HepG2 (cell line): ENCODE measurements at regions not wholly inside any gene's neighbourhood (a gene's known extent, or its start where the extent isn't known, plus 50 kb on each side); places are given as distances from the start of the nearest gene placed in this dataset.

Experiments used
- ATAC-seq: fragments of 200-7000 bp; cut with Tn5 transposase; 3 replicates; pipeline ENCODE4 v1.9.1; 2020; ENCODE audit warnings: mild to moderate bottlenecking, moderate library complexity
- BruUV-seq: library from RNA; stranded (reverse); fragments of 400-500 nt; replicated peaks from 2 replicates; lab custom pipeline; 2021; lab: Mats Ljungman, UMichigan
- CTCF ChIA-PET: fragments of 300-600 bp; formaldehyde crosslinking; extraction: SDS; loops from one replicate; lab custom pipeline; 2021; ENCODE audit warnings: low total read pairs, inconsistent platforms, low intra/inter-chr PET ratio; lab: Yijun Ruan, JAX
- POLR2A ChIA-PET: fragments of 350-600 bp; sonication (Branson Sonifier 250); formaldehyde crosslinking; loops from one replicate; lab custom pipeline; 2020; ENCODE audit warnings: antibody characterized with exemption, inconsistent platforms; lab: Yijun Ruan, JAX
- DNase-seq: peaks from one replicate; pipeline ENCODE4 v3.0.0-alpha.2; 2015; ENCODE audit warnings: low spot score
- FAIRE-seq: peaks from 3 replicates; lab custom pipeline; 2011; peaks lifted over from hg19 to GRCh38; lab: Jason Lieb, UNC
- H2AFZ ChIP-seq: one replicate; pipeline ENCODE4 v1.6.1; 2011; ENCODE audit warnings: low read length, inconsistent platforms
- H3K27ac ChIP-seq: fragments of 300-600 bp; 3 replicates; pipeline ENCODE4 v1.8.0; 2011; ENCODE audit warnings: mixed run types, mild to moderate bottlenecking, mixed read lengths, low read length, inconsistent platforms; ENCODE audit not compliant: insufficient read depth; ENCODE audit errors: extremely low read length
- H3K27me3 ChIP-seq, 2 experiments: fragments of 200-600 bp in 1 of 2; 2 replicates in 1 of 2; 3 replicates in 1 of 2; pipeline versions ENCODE4 v1.6.0 to v1.8.0; 2011; ENCODE audit warnings: low read length in 2 of 2, mild to moderate bottlenecking in 2 of 2, moderate library complexity in 2 of 2, inconsistent platforms in 1 of 2; ENCODE audit not compliant: insufficient read depth in 2 of 2, control insufficient read depth in 1 of 2
- H3K36me3 ChIP-seq, 2 experiments: fragments of 200-600 bp in 1 of 2; replicated peaks in 1 of 2; 2 replicates in 1 of 2; 3 replicates in 1 of 2; pipeline versions ENCODE4 v1.5.1 to v1.8.0; 2011; ENCODE audit warnings: low read length in 2 of 2, inconsistent platforms in 1 of 2; ENCODE audit not compliant: insufficient read depth in 2 of 2, control insufficient read depth in 1 of 2
- H3K4me1 ChIP-seq: 2 replicates; pipeline ENCODE4 v1.5.1; 2012; ENCODE audit warnings: low read length, inconsistent platforms; ENCODE audit not compliant: insufficient read depth
- H3K4me2 ChIP-seq: 2 replicates; pipeline ENCODE4 v1.6.0; 2011; ENCODE audit warnings: low read depth, low read length, inconsistent platforms
- H3K4me3 ChIP-seq, 3 experiments: fragments of 200-600 bp in 1 of 3; sonication (generic), shearing (Covaris generic) in 1 of 3; replicated peaks in 1 of 3; 2 replicates each; pipeline ENCODE4 v1.5.1; 2011 to 2016; ENCODE audit warnings: low read length in 3 of 3, inconsistent platforms in 2 of 3, low read depth in 2 of 3, mild to moderate bottlenecking in 2 of 3, control low read depth in 1 of 3, mixed read lengths in 1 of 3; ENCODE audit not compliant: insufficient read depth in 1 of 3
- H3K79me2 ChIP-seq: one replicate; pipeline ENCODE4 v1.6.1; 2011; ENCODE audit warnings: low read length, inconsistent platforms; ENCODE audit not compliant: insufficient read depth
- H3K9ac ChIP-seq: 2 replicates; pipeline ENCODE4 v1.6.0; 2011; ENCODE audit warnings: mild to moderate bottlenecking, low read depth, low read length, inconsistent platforms; ENCODE audit not compliant: insufficient read depth
- H3K9me3 ChIP-seq: 2 replicates; pipeline ENCODE4 v1.5.1; 2012; ENCODE audit warnings: mild to moderate bottlenecking, low read length
- H4K20me1 ChIP-seq: 2 replicates; pipeline ENCODE4 v1.6.0; 2011; ENCODE audit warnings: inconsistent platforms, mild to moderate bottlenecking, low read length, moderate library complexity; ENCODE audit not compliant: insufficient read depth
- HNRNPL ChIP-seq: fragments of 200-400 bp; formaldehyde crosslinking; IDR thresholded peaks from 2 replicates; pipeline ENCODE4 v1.6.1; 2017; ENCODE audit warnings: mild to moderate bottlenecking, low read depth, low read length
- ONECUT2 ChIP-seq: sonication (generic); formaldehyde crosslinking; IDR thresholded peaks from 2 replicates; pipeline ENCODE4 v1.4.0; 2020; ENCODE audit warnings: missing genetic modification reagents
- PCBP1 ChIP-seq: fragments of 200-400 bp; formaldehyde crosslinking; IDR thresholded peaks from 2 replicates; pipeline ENCODE4 v1.6.1; 2017; ENCODE audit warnings: mild to moderate bottlenecking, low read depth, low read length, borderline replicate concordance
- SIN3B ChIP-seq: fragments of 150-350 bp; IDR thresholded peaks from 2 replicates; pipeline ENCODE4 v1.6.1; 2014; ENCODE audit warnings: low read length
- ZBTB7A ChIP-seq: sonication (generic); formaldehyde crosslinking; IDR thresholded peaks from 2 replicates; pipeline ENCODE4 v1.8.0; 2022; ENCODE audit warnings: mild to moderate bottlenecking, missing genetic modification reagents
- ZFP36L2 ChIP-seq: sonication (generic); formaldehyde crosslinking; IDR thresholded peaks from 2 replicates; pipeline ENCODE4 v1.4.0; 2020; ENCODE audit warnings: missing genetic modification reagents
- ZNF501 ChIP-seq: sonication (generic); formaldehyde crosslinking; IDR thresholded peaks from 2 replicates; pipeline ENCODE4 v1.5.1; 2020; ENCODE audit warnings: mild to moderate bottlenecking, moderate library complexity, missing genetic modification reagents
- ZNF572 ChIP-seq: sonication (generic); formaldehyde crosslinking; IDR thresholded peaks from 2 replicates; pipeline ENCODE4 v1.5.1; 2020; ENCODE audit warnings: mild to moderate bottlenecking, missing genetic modification reagents
- ZNF670 ChIP-seq: sonication (generic); formaldehyde crosslinking; IDR thresholded peaks from 2 replicates; pipeline ENCODE4 v1.8.0; 2022; ENCODE audit warnings: mild to moderate bottlenecking, missing genetic modification reagents, borderline replicate concordance
- whole genome bisulfite sequencing: methylation state at CpG from one replicate; pipeline ENCODE4 v1.1.6; 2017; ENCODE audit warnings: low lambda C conversion rate; 5-methylcytosine and 5-hydroxymethylcytosine counted together
- in situ Hi-C: cut with HindIII; loops from 2 replicates; pipeline ENCODE4 v1.10.0; 2017; ENCODE audit warnings: low pct_unique_long_range_greater_than_20kb; ENCODE audit not compliant: extremely low pct_ligation_motif_present
- intact Hi-C: fragments of 100-400 bp; cut with micrococcal nuclease; formaldehyde crosslinking; loops from one replicate; pipeline ENCODE4 v1.10.0; 2022; ENCODE audit not compliant: unreplicated experiment
- TF ChIP-seq, protein P1 (sequence below): sonication (generic); formaldehyde crosslinking; IDR thresholded peaks from 2 replicates; pipeline ENCODE4 v1.5.0; 2020; ENCODE audit warnings: mild to moderate bottlenecking, missing genetic modification reagents, borderline replicate concordance
- TF ChIP-seq, protein P2 (sequence below): sonication (generic); formaldehyde crosslinking; IDR thresholded peaks from 2 replicates; pipeline ENCODE4 v1.8.1; 2023; ENCODE audit warnings: missing genetic modification reagents, mild to moderate bottlenecking, borderline replicate concordance

DNA sequence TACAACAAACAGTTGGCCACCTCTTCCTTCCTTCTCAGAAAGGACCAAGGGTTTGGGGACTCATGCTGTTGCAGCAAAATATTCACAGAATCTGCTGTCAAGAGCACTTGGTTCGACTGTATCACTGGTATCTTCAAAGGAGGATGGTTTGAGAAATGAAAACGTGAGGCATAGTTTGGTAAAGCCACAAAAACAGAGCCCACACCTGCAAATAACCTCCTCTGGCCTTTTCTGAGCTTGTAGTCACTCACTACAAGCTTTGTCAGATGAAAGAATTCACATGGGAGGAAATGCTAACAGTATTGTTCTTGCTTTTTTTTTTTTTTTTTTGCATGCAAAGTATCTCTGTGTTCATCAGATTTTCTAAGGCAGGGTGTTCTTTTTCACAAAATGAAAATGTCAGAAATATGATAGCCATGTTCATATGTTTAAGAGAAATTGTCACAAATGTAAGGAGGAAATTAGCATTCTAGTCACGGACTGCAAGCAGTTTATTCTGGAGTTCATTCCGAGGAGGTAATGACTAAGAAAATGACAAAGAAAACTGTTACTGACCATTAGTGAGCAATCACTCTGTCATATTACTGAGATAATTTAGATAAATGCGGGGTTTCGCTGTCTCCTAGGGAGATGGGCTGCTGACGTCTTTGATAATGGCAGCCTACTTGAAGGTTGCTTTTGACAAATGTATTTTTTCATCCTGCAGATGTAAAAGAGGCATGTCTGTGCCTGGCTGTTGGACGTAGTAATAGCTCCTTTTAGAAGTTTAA, 117.8 kb upstream of the MYO3A start:
- CTCF ChIA-PET: no interaction called here
- Histone ChIP-seq H3K9ac (no peak overlapping the region), H2AFZ (no peak overlapping the region), H4K20me1 (no peaks in the 10 kb centered on the region), H3K36me3 (no peaks in the 10 kb centered on the region), H3K4me2 (no peak overlapping the region), H3K27ac (no peak overlapping the region), H3K79me2 (no peaks in the 10 kb centered on the region), H3K4me1 (no peaks in the 10 kb centered on the region), H3K9me3 (no peaks in the 10 kb centered on the region), H3K4me3 (no peak overlapping the region), H3K27me3 (peaks cover 0 to 4% of the 10 kb centered on the region in 2 experiments; a peak in 2 of 5 replicates)
- no peak for ATAC-seq
- POLR2A ChIA-PET: no interaction called here
- WGBS: 20% methylated on average over 8 of the region's 8 CpGs
- intact Hi-C loops: no loop called here
- BruUV-seq: no TSS peak
- no peak for FAIRE-seq
- no peak for DNase-seq
- in situ Hi-C loops: no loop called here
- TF ChIP-seq HNRNPL (no peak), ZBTB7A (no peak), ONECUT2 (no peak), PCBP1 (no peak), ZFP36L2 (CRISPR knock-in tag) (no peak), ZNF670 (CRISPR knock-in tag) (no peak), SIN3B (no peak), ZNF572 (CRISPR knock-in tag) (no peak), ZNF501 (no peak)
- TF ChIP-seq, protein P1, sequence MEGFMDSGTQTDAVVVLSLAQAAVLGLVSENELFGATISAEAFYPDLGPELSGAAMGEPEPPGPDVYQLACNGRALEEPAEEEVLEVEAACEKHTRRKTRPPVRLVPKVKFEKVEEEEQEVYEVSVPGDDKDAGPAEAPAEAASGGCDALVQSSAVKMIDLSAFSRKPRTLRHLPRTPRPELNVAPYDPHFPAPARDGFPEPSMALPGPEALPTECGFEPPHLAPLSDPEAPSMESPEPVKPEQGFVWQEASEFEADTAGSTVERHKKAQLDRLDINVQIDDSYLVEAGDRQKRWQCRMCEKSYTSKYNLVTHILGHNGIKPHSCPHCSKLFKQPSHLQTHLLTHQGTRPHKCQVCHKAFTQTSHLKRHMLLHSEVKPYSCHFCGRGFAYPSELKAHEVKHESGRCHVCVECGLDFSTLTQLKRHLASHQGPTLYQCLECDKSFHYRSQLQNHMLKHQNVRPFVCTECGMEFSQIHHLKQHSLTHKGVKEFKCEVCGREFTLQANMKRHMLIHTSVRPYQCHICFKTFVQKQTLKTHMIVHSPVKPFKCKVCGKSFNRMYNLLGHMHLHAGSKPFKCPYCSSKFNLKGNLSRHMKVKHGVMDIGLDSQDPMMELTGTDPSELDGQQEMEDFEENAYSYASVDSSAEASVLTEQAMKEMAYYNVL (CRISPR knock-in tag): no peak
- TF ChIP-seq, protein P2, sequence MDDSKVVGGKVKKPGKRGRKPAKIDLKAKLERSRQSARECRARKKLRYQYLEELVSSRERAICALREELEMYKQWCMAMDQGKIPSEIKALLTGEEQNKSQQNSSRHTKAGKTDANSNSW (CRISPR knock-in tag): no peak
- TF ChIP-seq, all 625 proteins: peak for 0
